OCI-LY3 (cell line): ENCODE measurements at regions not wholly inside any gene's neighbourhood (a gene's known extent, or its start where the extent isn't known, plus 50 kb on each side); places are given as distances from the start of the nearest gene placed in this dataset.
A peak's percentile ranks its signal among the peaks of the same experiment; 100 is the strongest.

Experiments used
- H2AFZ ChIP-seq: fragments of 200-600, 300-600 bp; shearing (Covaris generic); 2 replicates; pipeline ENCODE4 v1.6.0; 2014; ENCODE audit warnings: antibody characterized with exemption, low read depth, low read length
- H3K27ac ChIP-seq: fragments of 200-600, 300-600 bp; sonication (generic); 2 replicates; pipeline ENCODE4 v1.5.1; 2014; ENCODE audit warnings: mild to moderate bottlenecking, low read length, moderate library complexity, mixed read lengths
- H3K27me3 ChIP-seq: fragments of 200-600, 300-600 bp; sonication (generic); 2 replicates; pipeline ENCODE4 v1.6.1; 2014; ENCODE audit warnings: low read depth, low read length, mixed read lengths
- H3K36me3 ChIP-seq: fragments of 200-600, 300-600 bp; sonication (generic); replicated peaks from 2 replicates; pipeline ENCODE3; 2014; ENCODE audit warnings: low read depth, low read length, mixed read lengths
- H3K4me1 ChIP-seq: fragments of 300-600, 200-600 bp; sonication (generic); 2 replicates; pipeline ENCODE4 v1.6.1; 2014; ENCODE audit warnings: low read length, mixed read lengths
- H3K4me2 ChIP-seq: fragments of 200-600, 300-600 bp; sonication (generic); 2 replicates; pipeline ENCODE4 v1.6.1; 2014; ENCODE audit warnings: low read length, mixed read lengths
- H3K4me3 ChIP-seq: fragments of 300-600, 200-600 bp; sonication (generic); 2 replicates; pipeline ENCODE4 v1.5.1; 2014; ENCODE audit warnings: antibody characterized with exemption, mild to moderate bottlenecking, low read length, moderate library complexity
- H3K79me2 ChIP-seq: fragments of 300-600, 200-600 bp; shearing (Covaris generic); 2 replicates; pipeline ENCODE4 v1.6.1; 2014; ENCODE audit warnings: mild to moderate bottlenecking, low read length, mixed read lengths
- H3K9ac ChIP-seq: fragments of 300-600, 200-600 bp; shearing (Covaris generic); 2 replicates; pipeline ENCODE4 v1.6.0; 2014; ENCODE audit warnings: mild to moderate bottlenecking, low read length, moderate library complexity
- H3K9me3 ChIP-seq: fragments of 200-600, 300-600 bp; shearing (Covaris generic); 2 replicates; pipeline ENCODE4 v1.6.1; 2014; ENCODE audit warnings: low read length, mixed read lengths; ENCODE audit not compliant: insufficient read depth
- H4K20me1 ChIP-seq: fragments of 200-600, 300-600 bp; sonication (generic); 2 replicates; pipeline ENCODE4 v1.6.1; 2016; ENCODE audit warnings: low read length, mixed read lengths; ENCODE audit not compliant: insufficient read depth
- EZH2phosphoT487 ChIP-seq: fragments of 200-600 bp; shearing (Covaris generic); IDR thresholded peaks from 2 replicates; pipeline ENCODE4 v1.6.1; 2018; ENCODE audit warnings: antibody characterized with exemption, mixed run types, low read depth
- TF ChIP-seq, protein P1 (sequence below): fragments of 200-600, 300-600 bp; sonication (generic); IDR thresholded peaks from 2 replicates; pipeline ENCODE4 v1.5.1; 2014; ENCODE audit warnings: antibody characterized with exemption, low read length, low read depth

- no peak overlapping the region for H3K4me3 ChIP-seq
- no peaks in the 10 kb centered on the region for H3K27me3 ChIP-seq
Observed at GRCh38 chr4:178738026-178738425, 1295.8 kb upstream of the AGA start.

GRCh38 chr4:178745203-178745602, 1303.0 kb upstream of the AGA start:
- Histone ChIP-seq H3K79me2 (no peaks in the 10 kb centered on the region), H3K27ac (no peak overlapping the region), H3K4me3 (no peak overlapping the region), H4K20me1 (no peaks in the 10 kb centered on the region), H3K4me2 (no peak overlapping the region), H3K4me1 (no peaks in the 10 kb centered on the region), H2AFZ (no peak overlapping the region), H3K9ac (no peak overlapping the region), H3K9me3 (no peaks in the 10 kb centered on the region), H3K27me3 (no peaks in the 10 kb centered on the region), H3K36me3 (no peaks in the 10 kb centered on the region)
- TF ChIP-seq, protein P1, sequence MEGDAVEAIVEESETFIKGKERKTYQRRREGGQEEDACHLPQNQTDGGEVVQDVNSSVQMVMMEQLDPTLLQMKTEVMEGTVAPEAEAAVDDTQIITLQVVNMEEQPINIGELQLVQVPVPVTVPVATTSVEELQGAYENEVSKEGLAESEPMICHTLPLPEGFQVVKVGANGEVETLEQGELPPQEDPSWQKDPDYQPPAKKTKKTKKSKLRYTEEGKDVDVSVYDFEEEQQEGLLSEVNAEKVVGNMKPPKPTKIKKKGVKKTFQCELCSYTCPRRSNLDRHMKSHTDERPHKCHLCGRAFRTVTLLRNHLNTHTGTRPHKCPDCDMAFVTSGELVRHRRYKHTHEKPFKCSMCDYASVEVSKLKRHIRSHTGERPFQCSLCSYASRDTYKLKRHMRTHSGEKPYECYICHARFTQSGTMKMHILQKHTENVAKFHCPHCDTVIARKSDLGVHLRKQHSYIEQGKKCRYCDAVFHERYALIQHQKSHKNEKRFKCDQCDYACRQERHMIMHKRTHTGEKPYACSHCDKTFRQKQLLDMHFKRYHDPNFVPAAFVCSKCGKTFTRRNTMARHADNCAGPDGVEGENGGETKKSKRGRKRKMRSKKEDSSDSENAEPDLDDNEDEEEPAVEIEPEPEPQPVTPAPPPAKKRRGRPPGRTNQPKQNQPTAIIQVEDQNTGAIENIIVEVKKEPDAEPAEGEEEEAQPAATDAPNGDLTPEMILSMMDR = no peak
- TF ChIP-seq EZH2phosphoT487 = no peak

More at GRCh38 chr4:178738026-178738425, 1295.8 kb upstream of the AGA start:
- no peaks in the 10 kb centered on the region for H4K20me1 ChIP-seq
- no peaks in the 10 kb centered on the region for H3K79me2 ChIP-seq
- no peaks in the 10 kb centered on the region for H3K36me3 ChIP-seq
- no peak overlapping the region for H3K9ac ChIP-seq
- no peaks in the 10 kb centered on the region for H3K9me3 ChIP-seq
- H2AFZ ChIP-seq = no peak overlapping the region
- no peak overlapping the region for H3K27ac ChIP-seq
- TF ChIP-seq, protein P1 = no peak
- TF ChIP-seq EZH2phosphoT487 = no peak
- no peaks in the 10 kb centered on the region for H3K4me1 ChIP-seq
- H3K4me2 ChIP-seq = no peak overlapping the region

- Histone ChIP-seq H3K4me1 (no peaks in the 10 kb centered on the region), H3K9me3 (no peaks in the 10 kb centered on the region), H3K27me3 (no peaks in the 10 kb centered on the region), H3K9ac (no peak overlapping the region), H3K27ac (no peak overlapping the region), H3K36me3 (no peaks in the 10 kb centered on the region), H2AFZ (no peak overlapping the region), H4K20me1 (no peaks in the 10 kb centered on the region), H3K4me3 (no peak overlapping the region), H3K4me2 (no peak overlapping the region), H3K79me2 (no peaks in the 10 kb centered on the region)
- TF ChIP-seq, protein P1 = no peak
- TF ChIP-seq EZH2phosphoT487 = no peak
Observed at GRCh38 chr4:178752954-178753525, 1310.8 kb upstream of the AGA start.

DNA sequence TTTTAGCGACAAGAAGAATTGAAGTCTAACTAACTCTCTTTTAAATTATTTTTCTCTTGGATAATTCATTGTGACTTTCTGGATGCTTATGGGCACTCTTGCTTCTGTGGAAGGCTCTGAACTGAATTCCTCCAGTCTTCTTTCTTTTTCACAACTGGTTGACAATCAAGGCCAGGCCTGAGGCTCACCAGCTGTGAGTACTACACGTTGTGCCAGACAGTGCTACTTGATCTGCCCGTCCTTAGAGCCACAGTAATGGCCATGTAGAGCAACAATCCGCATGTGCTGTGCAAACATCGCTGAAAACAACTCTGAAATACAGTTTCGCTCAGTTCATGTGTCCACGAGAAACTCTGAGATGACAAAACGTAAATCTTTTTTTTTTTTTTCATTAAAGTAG, 1336.3 kb upstream of the AGA start:
- Histone ChIP-seq H3K27ac (no peak overlapping the region), H3K9ac (no peak overlapping the region), H3K9me3 (no peaks in the 10 kb centered on the region), H3K4me3 (no peak overlapping the region), H2AFZ (peak overlapping the region; percentile 45; the same call in 1 of the 2 replicates), H3K4me2 (no peak overlapping the region), H3K79me2 (no peaks in the 10 kb centered on the region), H3K36me3 (no peaks in the 10 kb centered on the region), H3K27me3 (no peaks in the 10 kb centered on the region), H3K4me1 (no peaks in the 10 kb centered on the region), H4K20me1 (no peaks in the 10 kb centered on the region)
- TF ChIP-seq, protein P1 = no peak
- no peak for TF ChIP-seq EZH2phosphoT487
